ENCODE measurements at regions not wholly inside any gene's neighbourhood (a gene's known extent, or its start where the extent isn't known, plus 50 kb on each side); places are given as distances from the start of the nearest gene placed in this dataset.

DNA sequence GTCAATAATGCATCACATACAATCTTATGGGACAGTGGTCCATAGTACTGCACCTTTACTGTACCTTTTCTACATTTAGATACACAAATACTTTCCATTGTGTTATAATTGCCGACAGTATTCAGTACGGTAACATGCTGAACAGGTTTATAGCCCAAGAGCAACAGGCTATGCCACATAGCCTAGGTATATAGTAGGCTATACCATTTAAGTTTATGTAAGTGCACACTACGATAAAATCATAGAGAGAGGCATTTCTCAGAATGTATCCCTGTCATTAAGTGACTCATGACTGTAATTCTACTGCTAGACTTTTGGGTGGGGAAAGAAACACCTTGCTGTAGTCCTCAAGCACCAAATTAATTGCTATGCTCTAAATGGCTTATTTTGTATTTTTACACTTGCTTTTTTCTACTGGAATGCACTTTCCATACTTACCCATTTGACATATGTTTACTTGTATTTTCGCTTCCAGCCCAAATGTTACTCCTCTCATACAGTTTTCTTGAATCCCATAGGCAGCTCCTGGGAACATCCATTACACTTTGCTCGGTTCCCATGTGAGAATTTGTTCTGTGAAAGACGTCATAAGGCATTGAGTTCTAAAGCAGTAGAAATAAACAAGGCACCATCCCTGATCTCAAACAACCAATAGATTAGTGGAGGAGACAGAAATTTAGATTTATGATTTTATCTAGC, 714.0 kb upstream of the ID2 start:
- Histone ChIP-seq H3K4me3 (no peak overlapping the region), H3K36me3 (no peaks in the 10 kb centered on the region), H3K4me1 (no peaks in the 10 kb centered on the region), H3K9me3 (no peaks in the 10 kb centered on the region), H3K27ac (no peak overlapping the region), H3K27me3 (no peaks in the 10 kb centered on the region)
- DNase-seq: no peak
- WGBS, 2 donors: 79 to 88% methylated on average over 6 of the region's 6 CpGs
- TF ChIP-seq POLR2AphosphoS5 (IDR thresholded peaks at IDR 0.05) (no peak), EP300 (IDR thresholded peaks at IDR 0.05) (no peak), POLR2A (IDR thresholded peaks at IDR 0.05) (no peak)
- TF ChIP-seq, protein P1, sequence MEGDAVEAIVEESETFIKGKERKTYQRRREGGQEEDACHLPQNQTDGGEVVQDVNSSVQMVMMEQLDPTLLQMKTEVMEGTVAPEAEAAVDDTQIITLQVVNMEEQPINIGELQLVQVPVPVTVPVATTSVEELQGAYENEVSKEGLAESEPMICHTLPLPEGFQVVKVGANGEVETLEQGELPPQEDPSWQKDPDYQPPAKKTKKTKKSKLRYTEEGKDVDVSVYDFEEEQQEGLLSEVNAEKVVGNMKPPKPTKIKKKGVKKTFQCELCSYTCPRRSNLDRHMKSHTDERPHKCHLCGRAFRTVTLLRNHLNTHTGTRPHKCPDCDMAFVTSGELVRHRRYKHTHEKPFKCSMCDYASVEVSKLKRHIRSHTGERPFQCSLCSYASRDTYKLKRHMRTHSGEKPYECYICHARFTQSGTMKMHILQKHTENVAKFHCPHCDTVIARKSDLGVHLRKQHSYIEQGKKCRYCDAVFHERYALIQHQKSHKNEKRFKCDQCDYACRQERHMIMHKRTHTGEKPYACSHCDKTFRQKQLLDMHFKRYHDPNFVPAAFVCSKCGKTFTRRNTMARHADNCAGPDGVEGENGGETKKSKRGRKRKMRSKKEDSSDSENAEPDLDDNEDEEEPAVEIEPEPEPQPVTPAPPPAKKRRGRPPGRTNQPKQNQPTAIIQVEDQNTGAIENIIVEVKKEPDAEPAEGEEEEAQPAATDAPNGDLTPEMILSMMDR (IDR thresholded peaks at IDR 0.05): no peak
- intact Hi-C loops (cut with DNase I): no loop called here

DNA sequence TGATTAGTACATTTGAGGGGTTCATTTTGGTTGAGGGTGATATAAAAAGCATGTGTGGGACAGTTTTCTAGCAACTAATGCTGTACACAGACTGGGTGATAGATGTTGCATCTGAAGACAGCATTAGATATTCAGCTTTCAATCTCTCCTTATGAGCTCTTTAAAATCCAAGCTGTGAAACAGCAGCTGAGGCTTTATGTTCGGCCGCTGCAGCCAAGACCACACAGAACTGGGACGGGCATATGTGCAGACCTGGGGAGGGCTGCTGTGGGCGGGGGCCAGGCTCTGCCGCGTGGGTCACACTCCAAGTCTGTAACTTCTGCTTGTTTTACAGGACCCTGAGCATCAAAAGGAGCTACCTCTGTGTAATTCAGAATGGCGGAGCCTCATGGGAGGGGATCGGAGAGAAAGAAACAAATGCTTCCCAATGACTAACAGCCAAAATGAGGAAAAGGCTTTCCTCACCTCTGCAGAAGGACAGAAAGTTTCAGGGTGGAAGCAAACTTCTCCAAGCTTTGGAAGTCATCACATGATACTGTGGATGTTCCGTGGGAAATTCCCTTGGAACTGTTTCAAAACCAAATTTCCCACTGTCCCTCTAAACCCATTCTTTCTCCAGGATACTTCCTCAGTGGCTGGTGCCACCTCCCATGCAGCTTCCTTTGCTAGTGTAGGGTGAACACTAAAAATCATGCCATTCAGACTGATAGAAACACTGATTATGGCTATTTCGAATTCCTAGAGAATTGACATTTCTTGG, 711.9 kb upstream of the ID2 start:
- TF ChIP-seq POLR2A (IDR thresholded peaks at IDR 0.05): no peak
- TF ChIP-seq EP300 (IDR thresholded peaks at IDR 0.05): no peak
- TF ChIP-seq, protein P1 (IDR thresholded peaks at IDR 0.05): no peak
- TF ChIP-seq POLR2AphosphoS5 (IDR thresholded peaks at IDR 0.05): no peak
- no peak overlapping the region for H3K27ac ChIP-seq
- 83 to 85% methylated on average over 10 of the region's 10 CpGs for WGBS, 2 donors

DNA sequence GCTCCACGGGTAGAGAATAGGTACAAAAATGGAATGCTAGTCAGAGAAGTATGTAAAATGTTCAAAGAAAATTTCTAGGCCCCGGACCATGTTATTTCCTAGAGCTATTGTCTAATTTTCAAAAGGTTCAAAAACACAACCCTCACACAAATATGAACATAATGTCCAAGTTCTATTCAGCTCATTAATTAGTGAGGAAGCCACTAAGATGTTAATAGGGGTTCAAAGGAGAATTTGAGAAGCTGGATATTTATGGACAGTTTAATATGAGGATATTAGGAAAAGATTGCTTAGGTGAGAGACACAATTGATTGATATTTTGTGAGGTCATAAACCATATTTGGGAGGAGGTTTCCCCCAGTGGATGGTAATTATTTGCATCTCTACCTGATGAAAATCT, 710.6 kb upstream of the ID2 start:
- intact Hi-C loops (cut with DNase I): no loop called here
- H3K27me3 ChIP-seq: no peaks in the 10 kb centered on the region
- no peak for TF ChIP-seq POLR2A (IDR thresholded peaks at IDR 0.05)
- no peak for TF ChIP-seq POLR2AphosphoS5 (IDR thresholded peaks at IDR 0.05)
- TF ChIP-seq, protein P1 (IDR thresholded peaks at IDR 0.05): no peak
- no peak for TF ChIP-seq EP300 (IDR thresholded peaks at IDR 0.05)
- no peaks in the 10 kb centered on the region for H3K9me3 ChIP-seq
- no peak for DNase-seq
- no peaks in the 10 kb centered on the region for H3K36me3 ChIP-seq
- no peaks in the 10 kb centered on the region for H3K4me1 ChIP-seq
- H3K27ac ChIP-seq: no peak overlapping the region
- 85 to 93% methylated on average over 2 of the region's 2 CpGs for WGBS, 2 donors
- no peak overlapping the region for H3K4me3 ChIP-seq

More for the DNA sequence above, 711.9 kb upstream of the ID2 start:
- intact Hi-C loops (cut with DNase I): no loop called here
- Histone ChIP-seq H3K4me3 (no peak overlapping the region), H3K27me3 (no peaks in the 10 kb centered on the region), H3K4me1 (no peaks in the 10 kb centered on the region), H3K36me3 (no peaks in the 10 kb centered on the region), H3K9me3 (no peaks in the 10 kb centered on the region)
- DNase-seq: no peak

DNA sequence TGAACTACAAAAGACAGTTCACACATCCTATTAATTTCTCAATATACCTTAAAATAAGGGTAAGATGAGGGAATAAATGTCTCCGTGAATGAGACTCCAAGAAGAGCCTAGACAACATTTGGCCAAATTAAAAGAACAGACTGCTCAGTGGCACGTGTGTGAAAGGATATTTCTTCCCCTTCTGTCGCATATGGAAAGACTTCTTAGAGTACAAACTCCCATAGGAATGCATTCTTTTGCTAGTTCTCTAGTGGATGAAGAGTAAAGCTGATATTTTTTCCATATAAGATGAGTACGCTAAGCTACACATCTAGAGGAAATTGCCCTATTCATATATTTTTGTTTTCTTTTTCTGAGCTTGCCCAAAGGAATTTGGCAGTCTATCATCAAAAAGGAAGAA, 710.0 kb upstream of the ID2 start:
- Histone ChIP-seq H3K9me3 (no peaks in the 10 kb centered on the region), H3K36me3 (no peaks in the 10 kb centered on the region), H3K4me3 (no peak overlapping the region), H3K27me3 (no peaks in the 10 kb centered on the region), H3K27ac (no peak overlapping the region), H3K4me1 (no peaks in the 10 kb centered on the region)
- DNase-seq: no peak
- 91 to 92% methylated on average over 4 of the region's 4 CpGs for WGBS, 2 donors
- intact Hi-C loops (cut with DNase I): no loop called here
- no peak for TF ChIP-seq EP300 (IDR thresholded peaks at IDR 0.05)
- TF ChIP-seq POLR2A (IDR thresholded peaks at IDR 0.05): no peak
- TF ChIP-seq POLR2AphosphoS5 (IDR thresholded peaks at IDR 0.05): no peak
- TF ChIP-seq, protein P1 (IDR thresholded peaks at IDR 0.05): no peak
